ENCODE measurements at regions not wholly inside any gene's neighbourhood (a gene's known extent, or its start where the extent isn't known, plus 50 kb on each side); places are given as distances from the start of the nearest gene placed in this dataset.

DNA sequence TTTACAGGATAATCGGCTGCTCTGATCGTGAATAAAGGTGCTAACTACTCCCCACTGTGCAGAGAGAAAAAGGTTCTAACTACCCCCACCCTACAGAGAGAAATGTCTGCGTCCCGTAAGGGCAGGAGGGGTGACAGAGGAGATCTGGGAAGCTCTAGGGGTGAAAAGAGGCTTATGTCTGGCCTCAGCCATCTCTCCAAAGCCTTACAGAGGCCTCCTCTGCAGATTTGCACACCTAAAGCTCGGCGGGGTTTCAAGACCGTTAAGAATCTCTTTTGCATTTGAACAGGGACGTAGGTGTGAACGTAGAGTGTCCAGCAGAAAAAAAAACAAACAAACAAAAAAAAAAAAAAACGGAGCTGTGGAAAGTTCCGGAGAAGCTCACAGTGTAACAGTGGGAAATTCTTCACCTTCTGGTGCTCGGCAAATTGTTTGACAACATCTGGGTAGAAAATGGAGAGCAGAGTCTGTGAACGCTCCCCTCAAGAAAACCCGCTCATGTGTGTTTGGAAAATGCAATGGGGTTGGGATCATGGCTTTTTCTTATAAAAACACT lies 161.0 kb downstream of the SHOX start (continued):
- TF ChIP-seq, protein P1, sequence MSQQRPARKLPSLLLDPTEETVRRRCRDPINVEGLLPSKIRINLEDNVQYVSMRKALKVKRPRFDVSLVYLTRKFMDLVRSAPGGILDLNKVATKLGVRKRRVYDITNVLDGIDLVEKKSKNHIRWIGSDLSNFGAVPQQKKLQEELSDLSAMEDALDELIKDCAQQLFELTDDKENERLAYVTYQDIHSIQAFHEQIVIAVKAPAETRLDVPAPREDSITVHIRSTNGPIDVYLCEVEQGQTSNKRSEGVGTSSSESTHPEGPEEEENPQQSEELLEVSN (IDR thresholded peaks at IDR 0.05; ENCODE audit: borderline replicate concordance, low read depth) = no peak
- TF ChIP-seq FOXS1 (CRISPR knock-in tag; IDR thresholded peaks at IDR 0.05) = no peak
- no peak for TF ChIP-seq KDM5A (IDR thresholded peaks at IDR 0.05)
- no peak for TF ChIP-seq CEBPB (IDR thresholded peaks at IDR 0.05)
- no peak for TF ChIP-seq JUN (IDR thresholded peaks at IDR 0.05)

DNA sequence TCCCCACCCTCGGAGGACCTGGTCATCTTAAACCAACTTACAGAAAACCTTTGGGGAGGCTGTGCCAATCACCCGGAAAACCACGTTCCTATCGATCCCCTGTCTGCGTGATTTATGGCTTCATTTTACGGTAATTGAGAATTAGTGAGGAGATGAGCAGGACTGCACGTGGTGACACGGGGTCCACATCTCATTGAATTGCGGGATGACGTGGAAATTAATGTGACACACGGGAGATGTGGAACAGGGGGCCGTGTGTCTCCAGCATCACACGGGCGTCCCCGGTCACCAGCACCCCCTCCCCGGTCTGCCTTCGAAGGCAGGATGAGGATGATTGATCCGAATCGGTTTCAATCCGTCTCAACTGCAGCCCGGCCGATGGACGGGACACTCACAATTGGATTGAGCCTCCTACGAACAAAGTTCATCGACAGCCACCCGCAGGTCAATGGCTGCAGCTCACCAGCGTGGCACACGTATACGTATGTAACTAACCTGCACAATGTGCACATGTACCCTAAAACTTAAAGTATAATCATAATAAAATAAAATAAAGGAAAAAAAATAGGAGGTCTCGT lies 160.3 kb downstream of the SHOX start:
- Histone ChIP-seq H3K4me3 (no peak overlapping the region), H3K4me2 (no peak overlapping the region), H3K9me3 (no peaks in the 10 kb centered on the region), H3K27ac (no peak overlapping the region), H3K4me1 (no peaks in the 10 kb centered on the region)
- TF ChIP-seq EP300 (IDR thresholded peaks at IDR 0.05) (no peak), JUNB (IDR thresholded peaks at IDR 0.05) (no peak)
- TF ChIP-seq, protein P2, sequence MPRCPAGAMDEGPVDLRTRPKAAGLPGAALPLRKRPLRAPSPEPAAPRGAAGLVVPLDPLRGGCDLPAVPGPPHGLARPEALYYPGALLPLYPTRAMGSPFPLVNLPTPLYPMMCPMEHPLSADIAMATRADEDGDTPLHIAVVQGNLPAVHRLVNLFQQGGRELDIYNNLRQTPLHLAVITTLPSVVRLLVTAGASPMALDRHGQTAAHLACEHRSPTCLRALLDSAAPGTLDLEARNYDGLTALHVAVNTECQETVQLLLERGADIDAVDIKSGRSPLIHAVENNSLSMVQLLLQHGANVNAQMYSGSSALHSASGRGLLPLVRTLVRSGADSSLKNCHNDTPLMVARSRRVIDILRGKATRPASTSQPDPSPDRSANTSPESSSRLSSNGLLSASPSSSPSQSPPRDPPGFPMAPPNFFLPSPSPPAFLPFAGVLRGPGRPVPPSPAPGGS (IDR thresholded peaks at IDR 0.05) = no peak
- DNase-seq (ENCODE audit: low read depth in 1 of 2, low spot score in 1 of 2) (no peak), ATAC-seq (no peak), FAIRE-seq (no peak)
- CTCF ChIA-PET = no interaction called here
- POLR2A ChIA-PET = no interaction called here
- 67% methylated on average over 29 of the region's 30 CpGs for WGBS (ENCODE audit: missing lambda C conversion rate)

DNA sequence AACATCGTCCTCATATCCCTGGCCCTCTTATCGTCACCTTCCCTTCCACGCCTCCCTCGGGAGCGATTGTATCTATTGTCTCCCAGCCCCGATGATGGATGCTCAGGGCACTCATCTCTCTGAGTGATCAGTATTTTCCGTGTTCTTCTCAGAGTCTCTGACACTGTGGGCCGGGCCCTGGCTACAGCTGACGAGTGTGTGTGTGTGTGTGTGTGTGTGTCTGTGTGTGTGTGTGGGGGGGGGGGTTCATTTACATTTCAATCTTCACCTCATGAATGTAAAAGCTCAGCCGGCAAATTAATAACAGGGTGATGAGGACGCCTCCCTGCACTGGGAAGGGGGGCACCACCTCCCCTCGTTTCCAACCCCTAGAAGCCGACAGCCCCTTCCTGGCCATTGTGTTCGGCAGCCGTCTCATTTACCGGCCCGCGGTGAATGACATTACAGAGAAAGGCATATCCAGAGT lies 159.5 kb downstream of the SHOX start:
- H3K9me3 ChIP-seq = no peaks in the 10 kb centered on the region
- no peak overlapping the region for H3K4me2 ChIP-seq
- ChIA-PET CTCF (no interaction called here), POLR2A (no interaction called here)
- no peak overlapping the region for H3K27ac ChIP-seq
- no peaks in the 10 kb centered on the region for H3K4me1 ChIP-seq
- FAIRE-seq = no peak
- DNase-seq (ENCODE audit: low read depth in 1 of 2, low spot score in 1 of 2) = no peak
- TF ChIP-seq CHD4 (IDR thresholded peaks at IDR 0.05; ENCODE audit: borderline replicate concordance) (no peak), PHF8 (IDR thresholded peaks at IDR 0.05; ENCODE audit: borderline replicate concordance, low read depth) (no peak), RARB (CRISPR knock-in tag; IDR thresholded peaks at IDR 0.05) (no peak), POLR2A (IDR thresholded peaks at IDR 0.05; ENCODE audit: low read length) (no peak), EHF (CRISPR knock-in tag; IDR thresholded peaks at IDR 0.05) (no peak), JUN (IDR thresholded peaks at IDR 0.05) (no peak), KDM5A (IDR thresholded peaks at IDR 0.05) (no peak), MAZ (IDR thresholded peaks at IDR 0.05; ENCODE audit: borderline replicate concordance, low read depth, low read length) (no peak), TP53 (CRISPR knock-in tag; IDR thresholded peaks at IDR 0.05) (no peak), CBX8 (IDR thresholded peaks at IDR 0.05) (no peak), RCOR1 (IDR thresholded peaks at IDR 0.05; ENCODE audit: low read depth, low read length) (no peak), CHD2 (IDR thresholded peaks at IDR 0.05; ENCODE audit: low read length, partially characterized antibody) (no peak), RAD21 (conservative IDR thresholded peaks at IDR 0.05 in 1 of 2, IDR thresholded peaks at IDR 0.05 in 1 of 2) (no peak)
- TF ChIP-seq, protein P3, sequence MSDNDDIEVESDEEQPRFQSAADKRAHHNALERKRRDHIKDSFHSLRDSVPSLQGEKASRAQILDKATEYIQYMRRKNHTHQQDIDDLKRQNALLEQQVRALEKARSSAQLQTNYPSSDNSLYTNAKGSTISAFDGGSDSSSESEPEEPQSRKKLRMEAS (IDR thresholded peaks at IDR 0.05) = no peak
- TF ChIP-seq, protein P4, sequence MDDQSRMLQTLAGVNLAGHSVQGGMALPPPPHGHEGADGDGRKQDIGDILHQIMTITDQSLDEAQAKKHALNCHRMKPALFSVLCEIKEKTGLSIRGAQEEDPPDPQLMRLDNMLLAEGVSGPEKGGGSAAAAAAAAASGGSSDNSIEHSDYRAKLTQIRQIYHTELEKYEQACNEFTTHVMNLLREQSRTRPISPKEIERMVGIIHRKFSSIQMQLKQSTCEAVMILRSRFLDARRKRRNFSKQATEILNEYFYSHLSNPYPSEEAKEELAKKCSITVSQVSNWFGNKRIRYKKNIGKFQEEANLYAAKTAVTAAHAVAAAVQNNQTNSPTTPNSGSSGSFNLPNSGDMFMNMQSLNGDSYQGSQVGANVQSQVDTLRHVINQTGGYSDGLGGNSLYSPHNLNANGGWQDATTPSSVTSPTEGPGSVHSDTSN (IDR thresholded peaks at IDR 0.05) = no peak
- TF ChIP-seq, protein P5, sequence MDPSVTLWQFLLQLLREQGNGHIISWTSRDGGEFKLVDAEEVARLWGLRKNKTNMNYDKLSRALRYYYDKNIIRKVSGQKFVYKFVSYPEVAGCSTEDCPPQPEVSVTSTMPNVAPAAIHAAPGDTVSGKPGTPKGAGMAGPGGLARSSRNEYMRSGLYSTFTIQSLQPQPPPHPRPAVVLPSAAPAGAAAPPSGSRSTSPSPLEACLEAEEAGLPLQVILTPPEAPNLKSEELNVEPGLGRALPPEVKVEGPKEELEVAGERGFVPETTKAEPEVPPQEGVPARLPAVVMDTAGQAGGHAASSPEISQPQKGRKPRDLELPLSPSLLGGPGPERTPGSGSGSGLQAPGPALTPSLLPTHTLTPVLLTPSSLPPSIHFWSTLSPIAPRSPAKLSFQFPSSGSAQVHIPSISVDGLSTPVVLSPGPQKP (IDR thresholded peaks at IDR 0.05; ENCODE audit: low read depth, low read length) = no peak
- TF ChIP-seq, protein P2 (IDR thresholded peaks at IDR 0.05) = no peak
- TF ChIP-seq, protein P6, sequence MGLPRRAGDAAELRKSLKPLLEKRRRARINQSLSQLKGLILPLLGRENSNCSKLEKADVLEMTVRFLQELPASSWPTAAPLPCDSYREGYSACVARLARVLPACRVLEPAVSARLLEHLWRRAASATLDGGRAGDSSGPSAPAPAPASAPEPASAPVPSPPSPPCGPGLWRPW (IDR thresholded peaks at IDR 0.05) = no peak
- TF ChIP-seq, protein P7, sequence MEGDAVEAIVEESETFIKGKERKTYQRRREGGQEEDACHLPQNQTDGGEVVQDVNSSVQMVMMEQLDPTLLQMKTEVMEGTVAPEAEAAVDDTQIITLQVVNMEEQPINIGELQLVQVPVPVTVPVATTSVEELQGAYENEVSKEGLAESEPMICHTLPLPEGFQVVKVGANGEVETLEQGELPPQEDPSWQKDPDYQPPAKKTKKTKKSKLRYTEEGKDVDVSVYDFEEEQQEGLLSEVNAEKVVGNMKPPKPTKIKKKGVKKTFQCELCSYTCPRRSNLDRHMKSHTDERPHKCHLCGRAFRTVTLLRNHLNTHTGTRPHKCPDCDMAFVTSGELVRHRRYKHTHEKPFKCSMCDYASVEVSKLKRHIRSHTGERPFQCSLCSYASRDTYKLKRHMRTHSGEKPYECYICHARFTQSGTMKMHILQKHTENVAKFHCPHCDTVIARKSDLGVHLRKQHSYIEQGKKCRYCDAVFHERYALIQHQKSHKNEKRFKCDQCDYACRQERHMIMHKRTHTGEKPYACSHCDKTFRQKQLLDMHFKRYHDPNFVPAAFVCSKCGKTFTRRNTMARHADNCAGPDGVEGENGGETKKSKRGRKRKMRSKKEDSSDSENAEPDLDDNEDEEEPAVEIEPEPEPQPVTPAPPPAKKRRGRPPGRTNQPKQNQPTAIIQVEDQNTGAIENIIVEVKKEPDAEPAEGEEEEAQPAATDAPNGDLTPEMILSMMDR (IDR thresholded peaks at IDR 0.05) = no peak
- no peak; a peak in 1 of 6 replicates for ATAC-seq
- no peak overlapping the region for H3K4me3 ChIP-seq
- 58% methylated on average over 18 of the region's 18 CpGs for WGBS (ENCODE audit: missing lambda C conversion rate)
